ENCODE measurements at regions not wholly inside any gene's neighbourhood (a gene's known extent, or its start where the extent isn't known, plus 50 kb on each side); places are given as distances from the start of the nearest gene placed in this dataset.

DNA sequence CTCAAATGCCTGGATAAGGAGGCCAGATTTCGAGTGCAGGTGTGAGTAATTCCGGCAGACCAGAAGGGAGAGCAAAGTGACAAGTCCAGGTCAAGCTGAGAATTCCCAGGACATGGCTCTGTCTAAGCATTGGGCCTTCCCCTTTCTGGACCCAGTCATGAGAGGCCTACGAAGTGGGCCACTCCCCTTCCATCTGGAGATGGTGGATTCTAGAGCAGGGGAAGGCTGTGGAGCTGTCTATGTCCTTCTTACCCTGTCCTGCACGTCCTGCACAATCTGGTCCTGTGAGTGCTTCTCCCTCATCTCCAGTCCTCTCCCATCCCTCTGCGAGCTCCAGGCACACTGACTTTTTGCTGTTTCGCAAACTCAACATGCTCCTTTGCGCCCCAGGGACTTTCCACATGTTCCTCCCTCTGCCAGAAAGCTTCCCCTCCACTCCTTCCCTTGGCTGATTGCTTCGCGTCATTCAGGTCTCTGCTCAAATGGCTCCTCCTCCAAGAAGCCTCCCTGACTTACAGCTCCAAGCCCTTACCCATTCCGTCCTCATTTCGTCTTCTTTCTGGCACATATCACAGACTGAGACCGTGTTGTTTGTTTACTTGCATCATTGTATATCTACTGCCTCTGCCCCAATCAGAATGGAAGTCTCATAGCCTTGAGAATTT lies 193.2 kb downstream of the URI1 start:
- H3K4me3 ChIP-seq (ENCODE audit: low read length), result no peak overlapping the region
- no peak for DNase-seq (ENCODE audit: low read depth)
- TF ChIP-seq, protein P1, sequence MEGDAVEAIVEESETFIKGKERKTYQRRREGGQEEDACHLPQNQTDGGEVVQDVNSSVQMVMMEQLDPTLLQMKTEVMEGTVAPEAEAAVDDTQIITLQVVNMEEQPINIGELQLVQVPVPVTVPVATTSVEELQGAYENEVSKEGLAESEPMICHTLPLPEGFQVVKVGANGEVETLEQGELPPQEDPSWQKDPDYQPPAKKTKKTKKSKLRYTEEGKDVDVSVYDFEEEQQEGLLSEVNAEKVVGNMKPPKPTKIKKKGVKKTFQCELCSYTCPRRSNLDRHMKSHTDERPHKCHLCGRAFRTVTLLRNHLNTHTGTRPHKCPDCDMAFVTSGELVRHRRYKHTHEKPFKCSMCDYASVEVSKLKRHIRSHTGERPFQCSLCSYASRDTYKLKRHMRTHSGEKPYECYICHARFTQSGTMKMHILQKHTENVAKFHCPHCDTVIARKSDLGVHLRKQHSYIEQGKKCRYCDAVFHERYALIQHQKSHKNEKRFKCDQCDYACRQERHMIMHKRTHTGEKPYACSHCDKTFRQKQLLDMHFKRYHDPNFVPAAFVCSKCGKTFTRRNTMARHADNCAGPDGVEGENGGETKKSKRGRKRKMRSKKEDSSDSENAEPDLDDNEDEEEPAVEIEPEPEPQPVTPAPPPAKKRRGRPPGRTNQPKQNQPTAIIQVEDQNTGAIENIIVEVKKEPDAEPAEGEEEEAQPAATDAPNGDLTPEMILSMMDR (conservative IDR thresholded peaks at IDR 0.05; ENCODE audit: low read depth, low read length), result no peak

DNA sequence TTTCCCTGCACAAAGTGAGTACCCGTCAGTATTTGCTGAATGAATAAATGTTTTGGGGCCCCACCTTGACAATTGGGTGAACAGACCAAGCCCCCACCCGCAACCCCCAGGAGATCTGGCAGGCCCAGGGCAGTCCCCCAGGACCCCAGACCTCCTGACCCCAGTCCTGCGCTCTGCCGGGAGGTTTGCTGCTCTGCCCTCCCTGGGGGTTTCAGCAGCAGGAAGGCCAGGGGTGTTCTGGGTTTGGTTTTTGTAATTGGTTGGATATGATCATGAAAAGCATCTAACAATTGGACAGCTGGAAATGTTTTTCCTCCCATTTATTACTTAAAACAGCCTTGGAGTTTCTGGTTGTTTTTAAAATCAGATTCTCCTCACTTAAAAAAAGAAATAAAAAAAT lies 193.8 kb downstream of the URI1 start:
- no peak overlapping the region for H3K4me3 ChIP-seq (ENCODE audit: low read length)
- DNase-seq (ENCODE audit: low read depth), result no peak
- TF ChIP-seq, protein P1 (conservative IDR thresholded peaks at IDR 0.05; ENCODE audit: low read depth, low read length), result no peak

DNA sequence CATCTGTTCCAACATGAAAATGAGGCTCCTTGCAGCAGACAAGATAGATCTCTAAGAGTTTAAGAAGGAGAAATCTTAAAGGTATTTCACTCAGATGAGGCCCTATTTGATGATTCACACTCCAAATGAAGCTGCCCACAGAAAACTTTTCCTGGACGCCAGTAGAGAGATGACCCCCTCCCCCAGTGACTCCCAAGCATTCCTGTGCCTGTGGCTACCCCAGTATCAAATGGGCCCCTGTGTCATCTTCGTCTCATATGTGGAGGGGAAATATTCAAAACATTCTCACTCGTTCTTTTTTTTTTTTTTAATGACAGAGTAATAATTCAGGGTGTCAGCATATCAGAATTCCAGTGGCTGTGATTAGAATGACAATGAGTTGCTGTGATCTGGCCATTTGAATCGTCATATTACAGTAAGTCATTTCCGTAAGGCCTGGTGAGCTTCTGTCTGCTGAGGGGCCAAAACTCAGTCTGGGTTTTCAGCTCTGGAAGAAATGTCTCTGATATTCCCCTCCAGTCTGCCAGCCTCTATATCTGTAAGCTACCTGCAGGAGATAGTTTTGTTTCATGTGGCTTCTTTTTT lies 194.7 kb downstream of the URI1 start:
- TF ChIP-seq, protein P1 (conservative IDR thresholded peaks at IDR 0.05; ENCODE audit: low read depth, low read length), result no peak
- DNase-seq (ENCODE audit: low read depth), result no peak

DNA sequence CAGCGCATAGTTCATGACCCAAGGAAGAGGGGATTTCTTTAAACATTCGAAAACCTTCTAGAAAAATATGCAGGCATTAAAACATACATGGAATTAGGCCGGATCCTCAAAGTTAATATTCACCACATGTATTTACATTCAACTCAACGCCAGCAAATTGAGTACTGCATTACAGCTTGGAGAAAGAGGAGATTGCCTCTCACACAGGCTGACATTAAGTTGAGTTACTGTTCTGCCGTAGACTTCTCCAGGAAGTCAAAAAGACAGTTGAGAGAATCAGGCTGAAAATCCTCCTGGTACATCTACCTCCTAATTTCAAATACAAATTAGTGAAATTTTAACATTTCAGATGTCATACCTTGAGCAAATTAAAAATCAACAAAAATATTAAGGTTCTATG lies 195.7 kb downstream of the URI1 start:
- TF ChIP-seq, protein P1 (conservative IDR thresholded peaks at IDR 0.05; ENCODE audit: low read depth, low read length), result no peak
- no peak for DNase-seq (ENCODE audit: low read depth)

More for the DNA sequence above, 194.7 kb downstream of the URI1 start:
- no peak overlapping the region for H3K4me3 ChIP-seq (ENCODE audit: low read length)

DNA sequence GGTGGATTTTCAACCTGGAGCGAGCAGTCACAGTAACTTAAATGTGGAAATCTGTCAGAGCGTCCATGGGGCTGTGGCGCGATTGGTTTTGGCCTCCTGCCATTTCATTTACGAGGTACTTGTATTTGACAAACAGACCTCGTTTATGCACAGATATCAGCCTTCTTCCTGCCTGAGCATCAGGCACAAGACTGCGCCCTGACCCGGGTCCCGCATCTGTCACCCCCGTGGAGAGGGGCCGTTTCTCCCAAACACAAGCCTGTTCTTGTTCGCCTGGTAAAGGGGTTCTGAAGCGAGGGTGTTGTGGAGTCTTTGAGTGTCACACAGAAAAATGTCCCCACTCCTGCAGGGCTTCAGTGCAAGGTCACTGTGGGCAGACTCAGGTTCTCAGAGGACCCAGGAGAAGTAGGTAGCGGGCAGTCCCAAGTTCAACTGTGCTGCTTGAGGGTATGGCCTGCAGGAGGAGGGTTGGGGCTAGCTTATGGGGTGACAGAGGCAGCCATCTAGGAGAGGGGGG lies 202.3 kb downstream of the URI1 start:
- TF ChIP-seq, protein P1 (conservative IDR thresholded peaks at IDR 0.05; ENCODE audit: low read depth, low read length), result no peak
- no peak overlapping the region for H3K4me3 ChIP-seq (ENCODE audit: low read length)
- DNase-seq (ENCODE audit: low read depth), result no peak

More for the DNA sequence above, 195.7 kb downstream of the URI1 start:
- no peak overlapping the region for H3K4me3 ChIP-seq (ENCODE audit: low read length)

DNA sequence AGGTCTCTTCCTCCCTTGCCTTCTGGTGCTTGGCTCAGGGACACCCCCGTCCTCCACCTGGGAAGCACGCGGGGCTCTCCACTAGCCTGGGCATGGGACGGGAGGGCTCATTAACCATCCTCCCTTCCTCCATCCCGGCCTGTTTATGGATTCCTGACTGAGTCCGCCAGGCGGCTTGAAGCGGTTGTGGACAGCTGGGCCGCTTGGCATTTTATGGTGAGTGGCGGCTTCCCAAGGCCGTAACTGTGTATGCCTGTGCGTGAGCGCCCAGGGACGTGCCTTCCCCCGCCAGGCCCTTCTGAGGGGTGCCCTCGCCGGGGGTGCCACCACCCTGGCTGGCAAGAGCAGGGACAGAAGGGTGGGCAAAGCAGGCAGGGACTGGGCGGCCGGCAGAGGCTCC lies 202.8 kb downstream of the URI1 start:
- DNase-seq (ENCODE audit: low read depth), result no peak
- TF ChIP-seq, protein P1 (conservative IDR thresholded peaks at IDR 0.05; ENCODE audit: low read depth, low read length), result no peak
- H3K4me3 ChIP-seq (ENCODE audit: low read length), result no peak overlapping the region

DNA sequence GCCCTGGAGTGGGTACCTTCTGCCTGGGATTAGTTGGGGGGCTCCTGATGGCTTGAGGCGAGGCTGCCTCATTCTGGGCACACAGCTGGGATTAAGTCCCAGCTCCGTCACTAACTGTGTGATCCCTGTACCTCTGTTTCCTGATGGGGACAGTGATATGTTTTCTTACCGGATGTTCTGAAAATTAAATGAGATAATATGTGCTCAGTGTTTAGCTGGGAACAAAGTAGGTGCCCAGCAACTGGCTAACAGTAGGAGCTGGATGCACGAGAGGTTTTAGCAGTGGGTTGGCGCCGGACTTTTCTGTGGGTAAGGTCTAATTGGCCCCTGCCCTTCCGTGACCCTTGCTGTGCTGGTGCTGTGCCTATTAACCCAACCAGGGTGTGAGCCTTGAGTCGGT lies 203.4 kb downstream of the URI1 start:
- no peak overlapping the region for H3K4me3 ChIP-seq (ENCODE audit: low read length)
- no peak for DNase-seq (ENCODE audit: low read depth)
- TF ChIP-seq, protein P1 (conservative IDR thresholded peaks at IDR 0.05; ENCODE audit: low read depth, low read length), result no peak

Data from retinal pigment epithelial cell (primary cell).